Bone marrow (tissue), 2 donors: ENCODE measurements at regions not wholly inside any gene's neighbourhood (a gene's known extent, or its start where the extent isn't known, plus 50 kb on each side); places are given as distances from the start of the nearest gene placed in this dataset.
A peak's percentile ranks its signal among the peaks of the same experiment; 100 is the strongest.
"Not testable (repeated sequence)": the region's sequence is repeated elsewhere in the genome, so short reads cannot be mapped to it uniquely, and the experiment has no call there.

Experiments
- DNase-seq, 2 donors: peaks; one replicate each; lab custom pipeline; 2025; lab: John Stamatoyannopoulos, UW

DNA sequence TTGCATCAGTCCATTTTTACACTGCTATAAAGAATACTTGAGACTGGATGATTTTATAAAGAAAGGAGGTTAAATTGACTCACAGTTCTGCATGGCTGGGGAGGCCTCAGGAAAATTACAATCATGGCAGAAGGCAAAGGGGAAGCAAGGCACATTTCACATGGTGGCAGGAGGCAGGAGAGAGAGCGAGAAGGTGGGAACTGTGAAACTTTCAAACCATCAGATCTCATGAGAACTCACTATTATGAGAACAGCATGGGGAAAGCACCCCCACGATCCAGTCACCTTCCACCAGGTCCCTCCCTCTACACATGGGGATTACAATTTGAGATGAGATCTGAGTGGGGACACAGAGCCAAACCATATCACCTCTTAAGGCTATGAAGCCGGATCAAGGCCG is 441.0 kb upstream of the CBLB start:
- DNase-seq = not testable (repeated sequence)

DNA sequence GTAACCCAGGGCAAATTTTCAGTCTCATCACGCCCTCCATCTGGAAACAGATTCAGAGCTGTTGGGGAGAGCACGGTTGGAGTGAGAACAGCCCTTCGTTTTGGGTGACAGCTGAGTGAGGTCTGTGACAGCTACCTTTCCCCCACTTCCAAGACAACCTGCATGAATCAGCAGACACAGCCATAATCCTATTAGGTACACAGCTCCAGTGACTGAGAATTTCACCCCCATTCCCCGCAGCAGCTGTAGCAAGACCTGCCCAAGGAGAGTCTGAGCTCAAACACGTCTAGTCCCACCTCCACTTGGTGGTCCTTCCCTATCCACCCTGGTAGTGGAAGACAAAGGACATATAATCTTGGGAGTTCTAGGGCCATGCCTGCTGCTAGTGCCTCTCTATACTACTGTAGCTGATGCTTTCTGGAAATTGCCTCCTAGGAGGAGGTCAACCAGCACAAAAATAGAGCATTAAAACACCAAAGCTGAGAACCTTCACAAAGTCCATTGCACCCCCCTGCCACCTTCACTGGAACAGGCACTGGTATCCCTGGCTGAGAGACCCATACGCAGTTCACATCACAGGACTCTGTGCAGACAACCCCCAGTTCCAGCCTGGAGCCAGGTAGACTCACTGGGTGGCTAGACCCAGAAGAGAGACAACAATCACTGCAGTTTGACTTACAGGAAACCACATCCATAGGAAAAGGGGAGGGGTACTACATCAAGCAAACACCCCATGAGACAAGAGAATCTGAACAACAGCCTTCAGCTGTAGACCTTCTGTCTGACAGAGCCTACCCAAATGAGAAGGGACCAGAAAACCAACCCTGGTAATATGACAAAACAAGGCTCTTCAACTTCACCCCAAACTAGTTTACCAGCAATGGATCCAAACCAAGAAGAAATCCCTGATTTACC is 448.6 kb upstream of the CBLB start:
- DNase-seq = no peak

DNA sequence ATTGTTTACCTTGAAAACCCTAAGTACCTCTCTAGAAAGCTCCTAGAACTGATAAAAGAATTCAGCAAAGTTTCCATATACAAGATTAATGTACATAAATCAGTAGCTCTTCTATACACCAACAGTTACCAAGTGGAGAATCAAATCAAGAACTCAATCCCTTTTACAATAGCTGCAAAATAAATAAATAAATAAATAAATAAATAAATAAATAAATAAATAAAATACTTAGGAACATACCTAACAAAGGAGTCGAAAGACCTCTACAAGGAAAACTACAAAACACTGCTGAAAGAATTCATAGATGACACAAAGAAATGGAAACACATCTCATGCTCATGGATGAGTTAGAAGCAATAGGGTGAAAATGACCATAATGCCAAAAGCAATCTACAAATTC is 452.6 kb upstream of the CBLB start:
- DNase-seq = not testable (repeated sequence)

DNA sequence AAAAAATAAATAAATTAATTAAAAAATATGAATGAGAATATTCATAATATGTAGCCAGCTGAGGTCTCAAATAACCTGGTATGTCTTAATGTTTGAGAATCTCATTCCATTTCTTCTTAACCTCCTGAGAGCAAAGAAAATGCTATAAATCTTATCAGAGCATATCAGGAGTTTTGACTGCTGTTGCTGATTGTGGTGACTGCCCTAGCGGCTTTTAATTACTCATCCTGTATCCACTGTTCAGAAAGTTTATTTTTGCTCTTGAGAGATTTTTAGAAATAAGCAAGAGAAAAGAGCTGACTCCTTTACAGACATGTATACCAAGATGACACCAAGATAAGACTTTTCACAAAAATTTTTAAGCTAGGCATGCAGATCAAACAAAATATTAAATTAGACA is 454.8 kb upstream of the CBLB start:
- DNase-seq = no peak

DNA sequence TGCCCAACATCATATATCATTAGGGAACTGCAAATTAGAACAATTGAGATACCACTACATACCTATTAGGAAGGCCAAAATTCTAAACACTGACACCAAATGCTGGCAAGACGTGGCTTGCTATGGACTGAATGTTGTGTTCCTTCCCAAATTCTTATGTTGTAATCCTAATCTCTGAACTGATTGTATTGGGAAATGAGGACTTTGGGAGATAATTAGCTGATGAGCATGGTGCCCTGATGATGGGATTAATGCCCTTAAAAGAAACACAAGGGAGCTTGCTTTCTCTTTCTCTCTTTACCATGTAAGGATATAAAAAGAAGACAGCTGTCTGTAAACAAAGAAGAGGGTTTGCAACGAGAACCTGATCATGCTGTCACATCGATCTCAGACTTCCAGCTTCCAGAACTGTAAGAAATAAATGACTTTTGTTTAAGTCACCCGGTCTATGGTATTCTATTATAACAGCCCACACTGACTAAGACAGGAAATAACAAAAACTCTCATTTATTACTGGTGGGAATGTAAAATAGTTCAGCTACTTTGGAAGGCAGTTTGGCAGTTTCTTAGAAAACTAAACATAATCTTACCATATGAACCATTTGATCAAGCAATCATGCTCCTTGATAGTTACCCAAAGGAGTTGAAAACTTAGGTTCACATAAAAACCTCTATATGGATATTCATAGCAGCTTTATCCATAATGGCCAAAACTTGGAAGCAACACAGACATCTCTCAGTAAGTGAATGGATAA is 458.3 kb upstream of the CBLB start:
- DNase-seq = peak in 1 of 2 donors; percentile 14

DNA sequence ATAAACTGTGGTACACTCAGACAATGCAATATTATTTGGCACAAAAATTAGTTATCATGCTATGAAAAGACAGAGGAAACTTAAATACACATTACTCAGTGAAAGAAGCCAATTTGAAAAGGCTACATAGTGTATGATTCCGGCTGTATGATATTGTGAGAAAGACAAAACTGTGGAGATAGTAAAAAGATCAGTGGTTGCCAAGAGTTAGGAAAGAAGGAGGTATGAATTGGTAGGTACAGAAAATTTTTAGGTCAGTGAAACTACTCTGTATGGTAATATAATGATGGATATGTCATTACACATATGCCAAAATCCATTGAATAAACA is 458.8 kb upstream of the CBLB start:
- no peak for DNase-seq

DNA sequence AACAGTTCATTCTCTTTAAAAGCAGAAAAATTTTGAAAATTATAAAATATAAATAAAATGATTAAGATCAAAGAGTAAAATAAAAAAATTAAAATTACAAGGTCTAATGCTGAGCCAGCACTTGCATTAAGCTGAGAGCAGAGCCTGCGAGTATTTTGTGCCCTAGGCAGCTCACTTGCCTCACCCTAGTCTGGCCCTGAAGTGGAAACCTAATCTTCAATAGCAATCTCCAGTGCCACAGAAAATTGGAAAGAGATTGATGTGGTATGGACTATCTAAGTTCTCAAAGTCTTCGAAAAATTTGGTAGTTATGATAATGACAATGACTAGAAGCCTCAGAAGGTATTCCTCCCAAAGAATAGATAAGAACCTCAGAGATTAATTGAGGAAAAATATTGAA is 459.4 kb upstream of the CBLB start:
- DNase-seq = no peak

DNA sequence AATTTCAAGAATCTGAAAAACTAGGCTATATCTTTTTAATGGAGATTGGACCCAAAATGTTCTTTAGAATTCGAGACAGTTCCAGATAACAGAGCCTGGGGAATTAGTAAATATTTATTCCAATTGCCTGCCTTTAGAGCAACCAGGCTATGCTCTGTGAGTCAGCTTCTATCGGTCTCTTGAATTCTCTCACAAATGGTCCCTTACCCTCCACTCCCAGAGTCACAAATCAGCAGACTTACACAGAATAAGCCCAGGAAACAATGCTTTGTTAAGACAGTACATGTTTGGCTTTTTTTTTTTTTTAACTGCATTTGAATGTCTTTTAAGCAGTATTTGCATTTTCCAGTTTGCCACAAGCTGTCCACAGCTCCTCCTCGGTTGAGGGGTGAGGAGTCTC is 460.7 kb upstream of the CBLB start:
- DNase-seq = no peak

DNA sequence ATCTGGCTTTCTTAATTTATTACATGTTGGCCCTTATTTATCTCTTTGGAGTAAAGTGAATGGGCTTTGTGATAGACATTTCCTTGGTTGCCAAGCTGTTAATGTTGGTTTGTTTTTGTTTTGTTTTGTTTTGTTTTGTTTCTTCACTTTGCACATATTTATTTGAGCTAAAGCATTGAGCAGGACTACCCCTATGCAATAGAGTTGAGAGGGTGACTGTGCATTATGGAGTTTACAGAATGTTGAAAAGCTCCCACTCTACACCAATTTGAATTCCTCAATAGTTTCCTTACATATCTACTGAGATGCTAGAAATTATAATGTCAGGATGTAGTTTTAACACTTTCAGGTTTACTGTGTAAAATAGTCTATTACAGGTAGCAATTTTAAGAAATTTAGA is 462.8 kb upstream of the CBLB start:
- no peak for DNase-seq

DNA sequence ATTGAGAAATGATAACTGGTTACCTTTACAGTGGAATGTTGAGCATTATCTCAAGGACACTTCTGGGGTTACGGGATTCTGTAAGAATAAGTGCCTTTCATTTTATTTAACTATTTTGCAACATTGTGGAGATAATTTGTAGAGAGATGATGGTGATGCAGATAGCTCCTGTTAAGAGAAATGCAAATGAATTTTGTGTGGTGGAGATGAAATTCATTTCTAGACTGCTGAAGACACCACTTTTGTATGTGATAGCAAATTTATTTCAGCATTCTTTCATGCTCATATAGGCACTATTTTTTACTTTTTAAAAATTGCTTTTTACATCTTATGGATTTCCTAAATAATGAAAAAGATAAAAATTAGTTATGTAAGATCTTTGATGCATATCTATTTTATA is 463.3 kb upstream of the CBLB start:
- no peak for DNase-seq

DNA sequence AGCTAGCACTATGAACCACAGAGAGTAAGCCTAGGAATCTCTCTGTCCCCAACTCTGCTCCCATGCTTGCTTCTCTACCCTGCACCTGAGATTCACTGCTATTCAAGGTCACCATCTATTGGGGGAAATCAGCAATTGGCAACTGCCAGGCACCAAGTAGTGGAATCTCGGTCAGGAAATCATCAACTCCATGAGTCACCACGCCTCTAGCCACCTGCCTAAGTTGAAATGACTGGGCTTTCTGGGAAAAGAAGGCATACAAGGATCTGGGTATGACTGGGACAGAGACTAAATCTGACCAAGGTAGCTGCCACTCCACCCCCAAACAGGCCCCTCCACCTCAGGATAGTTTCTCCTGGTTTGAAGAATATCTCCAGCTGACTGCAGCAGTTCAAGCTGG is 464.1 kb upstream of the CBLB start:
- no peak for DNase-seq

DNA sequence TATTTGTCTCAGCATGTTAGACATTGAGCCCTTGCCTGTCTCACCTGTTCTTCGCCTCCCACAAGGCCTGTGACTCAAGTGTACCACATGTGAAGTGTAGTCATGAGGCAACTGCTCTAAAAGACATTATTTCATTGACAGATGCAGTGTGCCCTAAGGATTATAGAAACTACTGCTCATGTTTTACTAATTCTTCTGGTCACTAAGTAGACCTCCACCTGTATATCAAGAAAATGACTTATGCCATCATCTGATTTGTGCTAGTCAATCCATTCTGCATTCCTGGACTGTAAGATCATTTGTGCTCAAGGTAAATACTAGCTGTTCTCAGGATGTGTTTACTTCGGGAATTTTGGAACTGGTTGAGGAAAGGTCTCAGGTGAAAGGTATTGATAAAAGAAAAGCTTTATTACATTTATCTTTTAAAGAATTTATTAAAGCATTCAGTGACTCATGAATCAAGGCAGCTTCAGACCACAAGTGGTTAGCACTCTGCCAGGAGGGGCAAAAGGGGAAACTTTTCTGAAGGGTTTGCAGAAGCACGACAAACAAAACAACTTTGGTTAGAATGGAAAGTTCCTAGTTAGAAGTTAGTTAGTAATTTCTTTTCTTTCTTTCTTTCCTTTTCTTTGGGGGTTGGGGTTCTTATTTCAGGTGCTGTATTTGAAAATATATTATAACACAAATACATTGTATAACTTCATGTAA is 465.3 kb upstream of the CBLB start:
- DNase-seq = peak in 1 of 2 donors; percentile 45

DNA sequence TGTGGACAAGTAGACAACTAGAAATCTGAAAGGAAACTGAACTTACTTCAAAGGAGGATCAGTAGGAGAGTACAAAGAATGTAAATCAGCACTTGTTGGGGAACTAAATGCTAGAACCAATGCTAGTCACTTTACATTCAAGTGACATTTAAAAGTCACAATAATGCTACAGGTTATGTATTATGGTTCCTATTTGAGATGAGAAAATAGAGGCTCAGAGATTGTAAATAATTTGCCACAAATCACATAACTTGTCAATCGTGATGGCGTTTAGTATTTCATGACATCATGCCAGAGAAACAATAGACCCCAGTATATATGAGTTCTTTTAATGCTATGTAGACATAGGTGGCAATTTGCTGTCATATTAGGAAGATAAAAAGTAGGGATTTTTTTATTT is 467.8 kb upstream of the CBLB start:
- no peak for DNase-seq

DNA sequence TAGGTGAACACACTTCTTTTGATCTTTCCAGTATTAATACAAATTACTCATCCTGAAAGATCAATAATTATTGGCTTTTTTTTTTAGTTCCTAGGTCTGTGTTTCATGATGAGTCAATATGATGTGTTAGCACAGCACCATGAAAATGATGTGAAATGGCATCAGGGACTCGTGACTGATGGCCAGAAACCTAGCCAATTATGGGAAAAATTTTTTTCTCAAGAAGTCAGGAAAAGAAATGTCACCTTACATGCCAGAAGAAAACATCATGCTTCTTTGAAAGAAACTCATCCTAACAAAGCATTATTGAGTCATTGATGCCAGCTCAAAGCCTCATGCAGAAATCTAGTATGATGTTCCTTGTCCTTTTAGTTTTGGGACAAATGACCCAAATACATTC is 468.3 kb upstream of the CBLB start:
- DNase-seq = no peak

DNA sequence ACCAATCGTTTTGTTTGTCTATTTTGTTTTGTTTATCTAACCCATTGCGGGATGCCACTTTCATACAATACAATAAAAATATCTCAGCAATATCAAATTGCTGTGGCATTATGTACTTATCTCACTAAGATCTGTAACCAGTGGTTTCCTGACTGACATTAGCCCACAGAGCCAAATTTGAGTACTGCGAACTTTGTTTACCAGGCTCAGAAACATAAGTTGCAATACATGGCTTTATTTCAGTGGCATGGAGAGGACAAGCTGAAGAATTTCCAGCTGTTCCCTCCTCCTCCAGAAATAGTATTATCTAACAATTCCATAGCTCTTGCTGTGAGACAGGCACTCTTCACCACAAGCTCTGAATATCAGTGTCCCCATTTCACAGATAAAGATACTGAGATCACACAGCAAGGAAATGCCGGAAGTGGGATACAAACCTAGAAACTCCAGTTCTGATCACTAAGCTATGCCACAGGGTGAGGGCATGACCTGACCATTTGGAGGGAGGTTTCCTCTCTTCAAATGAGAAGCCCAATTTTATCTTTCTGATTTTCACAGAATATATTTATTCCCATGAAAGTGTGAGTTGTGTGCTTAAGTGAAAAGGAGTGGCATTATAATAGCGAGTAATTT is 469.9 kb upstream of the CBLB start:
- DNase-seq = peak in 1 of 2 donors; percentile 26

DNA sequence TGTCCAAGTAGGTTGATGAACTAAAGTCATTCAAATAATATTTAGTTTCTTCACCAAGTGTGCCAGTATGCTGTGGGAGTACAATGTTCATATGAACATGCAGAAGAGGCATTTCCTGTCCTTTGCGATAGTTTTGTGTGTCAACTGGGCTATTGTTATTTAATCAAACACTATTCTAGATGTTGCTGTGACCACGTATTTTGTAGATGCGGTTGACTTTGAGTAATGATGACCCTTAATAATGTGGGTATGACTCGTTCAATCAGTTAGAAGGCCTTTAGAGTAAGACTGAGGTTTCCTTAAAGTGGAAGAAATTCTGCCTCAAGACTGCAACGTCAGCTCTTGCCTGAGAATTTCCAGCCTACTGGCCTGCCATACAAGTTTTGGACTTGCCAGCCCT is 470.7 kb upstream of the CBLB start:
- no peak for DNase-seq

DNA sequence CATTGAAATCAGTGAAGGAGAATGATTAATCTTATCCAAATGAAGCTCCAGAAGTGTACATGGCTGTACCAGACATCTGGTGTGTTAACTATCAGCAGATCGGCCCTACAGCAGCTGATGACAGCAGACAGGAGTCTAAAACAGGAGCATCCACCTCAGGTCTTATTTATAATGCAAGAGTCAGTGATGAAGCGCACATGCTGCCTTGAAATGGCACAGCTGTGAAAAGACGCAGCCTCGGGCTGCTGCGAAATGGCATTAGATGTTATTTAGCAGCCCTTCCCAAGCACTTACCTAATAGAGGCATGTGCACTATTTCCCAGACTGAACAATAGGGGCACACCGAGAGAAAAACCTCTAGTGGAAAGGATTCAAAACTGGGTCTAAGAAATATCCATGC is 472.3 kb upstream of the CBLB start:
- no peak for DNase-seq

DNA sequence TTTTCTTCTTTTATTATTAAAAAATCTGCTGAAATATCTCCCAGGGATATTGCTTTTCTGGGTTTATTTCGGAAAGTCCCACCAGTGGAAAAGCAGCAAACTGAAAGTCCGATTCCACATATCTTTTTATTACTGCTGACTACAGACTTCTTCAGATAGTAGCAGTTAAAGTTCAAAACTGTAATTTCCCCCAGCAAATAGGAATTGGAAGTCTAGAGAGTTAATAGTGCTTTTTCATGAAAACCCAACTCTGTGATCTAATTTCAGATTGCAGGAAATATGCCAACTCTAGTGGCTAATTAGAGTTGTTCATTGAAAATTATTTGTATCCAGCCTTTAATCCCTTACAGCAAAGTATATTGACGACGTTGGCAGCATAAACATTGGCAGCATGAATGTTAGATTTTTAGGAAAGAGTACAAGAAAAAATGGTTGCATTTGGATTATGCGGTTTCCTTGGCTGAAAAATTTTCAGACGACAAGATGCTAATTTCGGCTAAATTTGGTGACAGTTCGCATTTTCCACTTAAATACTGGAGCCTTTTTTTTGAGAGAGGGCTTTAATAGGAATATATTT is 472.9 kb upstream of the CBLB start:
- no peak for DNase-seq

DNA sequence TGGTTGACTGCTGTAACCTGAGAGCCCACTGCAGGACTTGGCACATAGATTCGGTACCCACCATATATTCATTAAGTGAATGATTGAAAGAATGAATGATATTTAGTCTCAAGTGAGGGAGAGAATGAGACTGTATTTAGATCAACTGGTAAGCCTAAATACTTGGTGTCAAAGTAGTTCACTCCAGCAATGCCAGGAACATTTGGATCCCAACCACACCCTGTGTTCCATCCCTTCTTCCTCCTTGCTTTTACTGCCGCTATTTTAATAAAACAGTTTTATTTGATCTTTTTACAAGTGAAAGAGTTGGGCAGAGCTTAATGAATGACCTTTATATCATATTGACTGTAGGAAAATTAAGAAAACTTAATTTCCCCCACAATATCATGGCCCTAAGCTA is 473.6 kb upstream of the CBLB start:
- DNase-seq = no peak

DNA sequence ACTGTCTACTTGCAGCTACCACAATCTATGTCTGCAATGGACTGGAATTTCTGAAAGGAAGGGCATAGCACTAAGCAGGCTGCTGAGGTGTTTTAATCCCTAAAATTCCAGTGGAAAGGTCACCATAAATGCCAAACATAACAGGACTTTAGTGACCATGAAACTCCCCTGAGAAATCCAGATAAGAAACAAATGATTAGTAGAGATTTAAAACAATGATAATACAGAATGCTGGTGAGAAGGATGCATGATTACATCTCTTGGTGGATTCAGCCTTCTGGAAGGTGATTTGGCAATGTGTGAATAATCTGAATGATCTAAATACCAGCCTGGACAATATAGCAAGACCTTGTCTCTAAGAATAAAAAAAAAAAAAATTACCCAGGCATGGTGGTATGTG is 475.0 kb upstream of the CBLB start:
- DNase-seq = no peak

DNA sequence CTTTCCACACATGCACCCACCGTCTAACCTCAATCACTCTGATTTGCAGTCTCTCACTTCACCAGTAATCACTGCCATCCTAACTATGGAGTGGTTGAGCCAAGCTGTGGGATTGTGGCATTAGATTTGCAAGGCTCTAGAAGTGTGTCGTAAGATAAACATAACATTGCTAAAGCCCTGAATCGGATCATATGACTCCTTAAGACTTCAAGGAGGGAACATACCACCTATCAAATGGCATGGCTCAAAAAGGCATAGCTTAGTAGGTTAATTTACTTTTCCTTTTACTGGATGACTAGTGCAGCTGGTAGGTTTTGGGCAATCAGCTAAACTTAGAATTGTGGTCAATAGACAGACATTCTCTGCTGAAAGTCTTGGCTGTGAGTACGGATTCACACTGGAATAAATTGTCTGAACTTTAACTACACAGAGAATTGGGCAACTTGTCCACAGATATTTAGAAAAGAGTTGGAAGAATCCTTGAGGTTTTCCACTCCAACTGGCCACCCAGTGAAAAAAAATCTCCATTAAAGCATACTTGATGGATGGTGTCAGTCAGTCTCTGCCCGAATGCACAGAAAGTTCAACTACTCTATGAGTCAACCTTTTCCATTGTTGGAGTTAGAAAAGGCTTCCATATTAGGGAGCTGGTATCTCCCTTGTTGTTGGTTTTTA is 476.7 kb upstream of the CBLB start:
- no peak for DNase-seq

DNA sequence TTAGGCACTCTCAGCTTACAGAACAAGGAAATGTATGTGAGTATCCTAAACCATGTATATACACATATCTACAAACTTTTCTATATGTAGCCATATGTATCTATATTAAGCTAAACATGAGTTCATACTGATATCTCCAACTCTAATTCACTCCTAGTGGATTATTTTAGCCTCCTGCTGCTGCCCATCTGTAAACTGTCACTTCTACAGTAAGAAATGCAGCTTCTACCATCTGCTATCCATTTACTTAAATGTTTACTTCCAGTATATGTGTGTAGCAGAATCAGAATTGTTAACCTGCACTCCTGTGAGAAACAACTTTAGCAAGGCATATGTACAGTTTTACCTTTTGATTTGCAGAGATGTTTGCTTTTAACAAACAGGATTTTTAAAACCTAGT is 478.5 kb upstream of the CBLB start:
- DNase-seq = no peak
